Left lobe of liver (tissue), 2 donors: ENCODE measurements at regions not wholly inside any gene's neighbourhood (a gene's known extent, or its start where the extent isn't known, plus 50 kb on each side); places are given as distances from the start of the nearest gene placed in this dataset.

Source experiments
- ATAC-seq: fragments of 200-7000 bp; cut with Tn5 transposase; one replicate; pipeline ENCODE4 v1.9.1; 2020; ENCODE audit warnings: mild to moderate bottlenecking, moderate library complexity
- DNase-seq: peaks from one replicate; pipeline ENCODE4 v3.0.0-alpha.2; 2020; ENCODE audit warnings: low spot score
- donor health status: DM: no; HTN: no; CAD: no; lungs with moderate emphysema.
- donor health status: DM: no; HTN: yes; CAD: no.

DNA sequence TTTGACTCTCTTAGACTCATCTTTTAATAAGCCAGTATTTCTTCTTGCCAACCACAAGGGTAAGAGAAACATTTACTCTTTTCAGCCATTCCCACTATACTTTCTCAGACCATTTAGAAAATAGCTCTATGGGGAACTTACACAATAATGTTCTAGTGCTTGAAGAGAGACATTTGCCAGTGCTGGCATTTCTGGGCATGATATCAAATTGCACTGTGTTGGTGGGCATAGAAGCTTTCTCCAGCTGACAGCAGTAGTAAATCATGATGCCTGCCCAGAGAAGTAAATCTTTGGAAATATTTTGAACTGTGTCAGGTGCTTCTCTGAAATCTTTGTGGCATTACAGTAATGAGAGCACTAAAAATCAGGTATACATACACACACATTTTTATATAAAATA, 346.6 kb downstream of the CBLN2 start:
- ATAC-seq (no peak), DNase-seq (no peak)

DNA sequence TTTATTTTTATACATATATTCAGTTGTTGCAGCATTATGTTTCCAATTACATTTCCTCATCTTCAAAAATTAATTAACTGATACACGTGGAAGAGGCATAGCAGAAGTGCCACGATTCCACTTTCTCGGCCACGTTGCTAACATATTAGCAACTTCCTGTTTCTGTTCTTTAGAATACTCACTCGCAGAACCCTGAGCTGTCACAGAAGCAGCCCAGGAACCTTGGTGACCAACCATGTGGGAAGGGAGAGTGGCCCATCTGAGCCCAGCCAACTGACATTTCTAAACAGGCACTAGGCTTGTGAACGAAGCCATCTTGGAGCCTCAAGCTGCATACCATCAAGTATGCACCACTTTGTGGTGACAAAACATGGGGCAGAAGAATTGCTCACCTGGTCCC, 350.1 kb downstream of the CBLN2 start:
- no peak for DNase-seq
- no peak for ATAC-seq

DNA sequence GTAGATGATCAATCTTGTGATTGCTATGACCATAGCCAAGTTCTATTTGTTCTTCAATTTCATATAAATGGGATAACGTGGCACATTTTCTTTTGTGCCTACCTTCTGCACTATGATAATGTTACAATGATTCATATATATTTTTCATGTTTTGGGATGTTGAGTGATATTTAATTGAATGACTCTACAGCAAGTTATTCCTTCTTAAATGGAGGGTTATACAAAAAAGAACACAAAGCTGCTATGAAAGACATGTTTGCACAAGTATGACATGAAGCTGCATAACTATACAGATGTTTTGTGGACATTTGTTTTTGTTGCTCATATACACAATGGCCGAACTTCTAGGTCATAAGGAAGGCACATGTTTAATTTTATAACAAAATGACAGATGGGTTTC, 356.2 kb downstream of the CBLN2 start:
- no peak for DNase-seq
- no peak for ATAC-seq

GRCh38 chr18:72181241-72181764, 362.8 kb downstream of the CBLN2 start:
- no peak for ATAC-seq

DNA sequence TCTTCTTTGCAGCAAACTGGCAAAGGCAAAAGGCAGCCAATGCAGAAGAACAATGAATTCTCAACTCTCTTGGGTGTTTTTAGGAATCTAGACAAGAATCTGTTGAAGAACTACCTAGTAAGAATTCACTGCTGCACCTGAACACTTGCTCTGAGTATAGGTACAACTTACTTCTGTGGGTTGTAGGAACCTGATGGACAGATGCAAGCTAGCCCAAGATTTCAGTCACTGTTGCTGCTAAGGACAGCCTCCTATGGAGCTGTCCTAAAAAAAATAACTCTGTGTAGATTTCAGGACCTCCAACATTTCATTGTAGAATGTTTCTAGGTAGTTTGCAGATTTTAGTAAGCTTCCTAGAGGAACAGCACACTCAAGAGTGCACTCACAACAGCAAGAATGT, 363.5 kb downstream of the CBLN2 start:
- DNase-seq (no peak), ATAC-seq (no peak)

More at GRCh38 chr18:72181241-72181764, 362.8 kb downstream of the CBLN2 start:
- DNase-seq = no peak

GRCh38 chr18:72174972-72175649, 369.0 kb downstream of the CBLN2 start:
- no peak for ATAC-seq
- DNase-seq = no peak

DNA sequence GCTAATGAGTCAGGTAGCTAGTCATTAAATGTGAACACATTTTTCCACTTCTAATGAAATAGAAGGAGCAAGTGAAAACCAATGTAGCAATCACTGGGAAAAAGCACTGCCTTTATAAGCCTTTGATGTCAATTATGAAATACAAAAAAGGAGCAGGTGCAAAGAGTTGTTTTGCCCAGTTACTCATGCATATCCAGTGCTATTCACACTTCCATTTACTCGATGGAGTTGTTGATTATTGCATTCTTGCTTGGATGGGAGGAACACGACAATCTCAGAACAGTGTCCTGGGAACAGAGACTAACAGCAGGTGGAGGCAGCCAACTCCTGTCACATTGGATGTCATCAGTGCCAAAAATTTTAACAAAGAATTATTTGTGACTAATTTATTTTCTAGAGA, 372.5 kb downstream of the CBLN2 start:
- ATAC-seq = no peak
- DNase-seq = no peak

- ATAC-seq = no peak
- no peak for DNase-seq
These were observed 382.5 kb downstream of the CBLN2 start for GRCh38 chr18:72161691-72162090.

- no peak for DNase-seq
- ATAC-seq = peak; percentile 96
These were observed 383.4 kb downstream of the CBLN2 start for GRCh38 chr18:72160510-72161445.

DNA sequence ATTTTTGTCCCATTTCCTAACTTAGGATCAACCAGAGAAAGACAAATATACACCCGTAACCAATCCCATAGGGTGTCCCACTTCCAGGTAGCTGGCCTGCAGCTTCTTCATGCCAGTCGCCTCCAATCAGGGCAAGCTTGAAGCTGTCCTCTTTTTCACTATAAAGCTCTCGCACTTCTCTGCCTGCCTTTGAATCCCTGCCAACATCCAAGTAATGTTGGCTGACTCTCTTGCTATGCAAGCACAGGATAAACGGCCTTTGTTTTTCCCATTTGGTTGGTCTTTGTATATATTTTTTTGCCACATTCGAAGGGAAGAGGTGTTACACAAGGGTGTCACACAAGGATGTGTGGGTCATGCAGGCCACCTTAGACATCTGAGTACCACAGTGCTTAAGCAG, 388.8 kb downstream of the CBLN2 start:
- DNase-seq (no peak), ATAC-seq (peak; percentile 72)

GRCh38 chr18:72154926-72155325, 389.2 kb downstream of the CBLN2 start:
- ATAC-seq (no peak), DNase-seq (no peak)

DNA sequence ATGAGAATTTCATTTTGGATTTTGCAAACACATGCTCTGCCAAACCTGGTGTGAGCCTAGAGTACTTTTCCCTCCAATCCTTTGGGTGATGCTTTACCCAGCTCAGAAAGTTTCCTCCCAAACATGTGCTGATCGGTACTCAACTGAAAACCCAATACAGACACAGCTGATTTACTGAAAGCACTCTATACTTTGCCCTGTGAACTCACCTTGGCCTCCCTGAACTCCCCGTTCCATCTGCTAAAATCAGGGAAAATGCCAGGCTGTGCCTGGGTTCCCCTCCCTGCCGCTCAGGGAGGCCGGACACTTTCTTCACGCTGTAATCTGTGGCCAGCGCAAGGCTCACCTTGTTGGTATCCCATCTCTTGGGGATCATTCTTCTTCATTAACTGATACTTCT, 391.2 kb downstream of the CBLN2 start:
- ATAC-seq (peak; percentile 57), DNase-seq (no peak)

- DNase-seq (no peak), ATAC-seq (no peak)
These were observed 396.3 kb downstream of the CBLN2 start for GRCh38 chr18:72147830-72148229.

DNA sequence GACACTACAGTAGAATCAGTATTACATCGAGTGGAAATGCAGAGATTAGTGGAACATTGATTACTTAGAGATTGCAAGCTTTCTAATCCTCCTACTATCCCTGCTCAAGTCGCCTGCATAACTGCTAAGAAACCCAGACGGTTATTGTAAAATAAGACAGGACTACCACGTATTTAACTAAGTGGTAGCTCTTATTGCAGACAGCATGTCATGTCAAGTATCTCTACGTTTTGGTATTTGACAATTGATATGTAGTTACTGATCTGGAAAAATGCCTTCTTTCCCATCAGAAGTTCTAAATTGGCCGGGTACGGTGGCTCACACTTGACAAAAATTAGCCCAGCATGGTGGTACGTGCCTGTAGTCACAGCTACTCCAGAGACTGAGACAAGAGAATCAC, 404.1 kb downstream of the CBLN2 start:
- ATAC-seq = no peak

DNA sequence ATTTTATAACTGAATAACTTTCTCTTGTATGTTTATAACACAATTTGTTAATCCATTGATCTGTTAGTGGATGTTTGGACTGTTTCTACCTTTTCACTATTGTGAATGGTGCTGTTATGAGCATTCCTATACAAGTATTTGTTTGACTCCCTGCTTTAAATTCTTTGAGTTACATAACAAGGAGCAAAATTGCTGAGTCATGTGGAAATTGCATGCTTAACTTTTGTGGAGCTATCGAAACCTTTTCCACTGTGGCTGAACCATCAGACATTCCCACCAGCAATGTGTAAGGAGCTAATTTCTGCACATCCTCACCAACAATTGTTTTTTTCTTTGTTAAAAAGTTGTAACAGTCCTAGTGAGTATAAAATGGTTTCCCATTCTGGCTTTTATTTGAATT, 415.5 kb downstream of the CBLN2 start:
- ATAC-seq (no peak), DNase-seq (no peak)

More for the DNA sequence above, 404.1 kb downstream of the CBLN2 start:
- no peak for DNase-seq

- no peak for DNase-seq
- no peak for ATAC-seq
These were observed 422.0 kb downstream of the CBLN2 start for GRCh38 chr18:72122103-72122502.

DNA sequence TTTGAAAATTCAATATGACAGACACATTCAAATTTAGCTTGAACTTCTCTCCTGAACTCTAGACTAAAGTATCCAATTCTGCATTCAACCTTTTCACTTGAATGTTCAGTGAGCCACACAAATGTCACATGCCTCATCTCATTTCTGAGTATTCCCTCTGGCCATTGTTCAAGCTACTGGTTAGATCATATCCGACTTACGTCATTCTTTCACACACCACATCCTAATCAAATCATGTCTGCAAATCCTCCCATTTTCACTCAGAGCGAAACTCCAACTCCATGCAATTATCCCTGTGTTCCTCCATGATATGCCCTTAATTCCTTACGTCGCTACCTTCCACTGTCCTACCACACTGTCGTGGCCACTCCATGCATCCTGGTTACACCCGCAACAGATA, 425.1 kb downstream of the CBLN2 start:
- no peak for ATAC-seq
- no peak for DNase-seq

DNA sequence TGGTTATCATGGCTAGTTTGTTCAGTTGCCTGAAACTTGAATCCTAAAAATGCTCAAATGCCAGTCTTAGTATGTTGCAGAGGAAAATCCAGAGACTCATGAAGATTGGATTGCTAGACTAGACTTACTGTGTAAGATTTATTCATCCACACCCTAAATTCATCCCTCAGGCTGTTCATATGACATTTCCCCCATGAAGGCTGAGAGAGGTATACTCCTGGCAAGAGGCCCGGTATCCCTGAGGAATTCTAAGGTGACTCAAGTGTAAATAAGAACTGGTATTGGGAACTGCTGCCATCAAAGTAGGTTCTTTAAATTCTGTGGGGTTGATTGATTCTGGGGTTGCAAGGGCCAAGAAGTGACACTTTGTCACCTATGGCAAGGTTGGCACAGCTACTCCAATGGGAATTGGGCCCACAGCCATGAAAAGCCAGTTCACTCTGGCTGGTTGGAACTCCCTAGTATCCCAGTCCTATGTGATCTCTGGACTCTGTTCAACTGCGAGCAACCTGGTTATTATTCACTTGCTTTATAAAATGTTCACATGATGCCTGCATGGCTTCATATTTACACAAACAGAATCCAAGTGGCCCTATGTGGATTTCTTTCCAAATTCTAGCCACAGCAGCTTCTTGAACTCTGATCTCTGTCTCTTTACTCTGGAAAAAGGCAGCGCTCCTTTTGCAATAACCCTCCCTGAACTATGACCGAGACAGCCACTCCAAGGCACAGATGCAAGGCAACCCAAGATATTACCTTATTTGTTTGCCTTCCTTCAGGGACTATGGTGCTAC, 429.1 kb downstream of the CBLN2 start:
- peak; percentile 94 for ATAC-seq
- peak; percentile 89 for DNase-seq

GRCh38 chr18:72107647-72108383, 436.3 kb downstream of the CBLN2 start:
- DNase-seq (no peak), ATAC-seq (no peak)

GRCh38 chr18:72104851-72105250, 439.3 kb downstream of the CBLN2 start:
- no peak for DNase-seq
- ATAC-seq = no peak
